Upper lobe of left lung (tissue), 6 donors: ENCODE measurements at regions not wholly inside any gene's neighbourhood (a gene's known extent, or its start where the extent isn't known, plus 50 kb on each side); places are given as distances from the start of the nearest gene placed in this dataset.

Experiments used
- ATAC-seq, 2 donors: fragments of 200-7000 bp; cut with Tn5 transposase; one replicate each; pipeline ENCODE4 v1.9.1; 2022; ENCODE audit warnings: mild to moderate bottlenecking in 2 of 2, moderate library complexity in 2 of 2; ENCODE audit not compliant: low FRiP score in 2 of 2
- DNase-seq, 2 donors: peaks; one replicate each; pipeline ENCODE4 v3.0.0-alpha.2; 2019 to 2020
- H3K27ac ChIP-seq, 4 donors: fragments of 200-600 bp; sonication (generic); one replicate each; pipeline ENCODE4 v1.5.1; 2016 to 2019
- H3K27me3 ChIP-seq, 4 donors: fragments of 200-600 bp; sonication (generic); one replicate each; pipeline ENCODE4 v1.5.1; 2017 to 2019
- H3K36me3 ChIP-seq, 4 donors: fragments of 200-600 bp; sonication (generic); one replicate each; pipeline ENCODE4 v1.5.1; 2016 to 2019
- H3K4me1 ChIP-seq, 4 donors: fragments of 200-600 bp; sonication (generic); one replicate each; pipeline ENCODE4 v1.5.1; 2018 to 2019
- H3K4me3 ChIP-seq, 4 donors: fragments of 200-600 bp; sonication (generic); one replicate each; pipeline ENCODE4 v1.5.1; 2017 to 2019; ENCODE audit warnings: mild to moderate bottlenecking in 2 of 4, moderate library complexity in 1 of 4
- H3K9me3 ChIP-seq, 4 donors: fragments of 200-600 bp; sonication (generic); one replicate each; pipeline ENCODE4 v1.5.1; 2018 to 2019
- EP300 ChIP-seq, 4 donors: sonication (generic); formaldehyde crosslinking; IDR thresholded peaks; one replicate each; pipeline ENCODE4 v1.5.1; 2017; ENCODE audit warnings: antibody characterized with exemption in 4 of 4, control low read depth in 2 of 4
- POLR2A ChIP-seq, 4 donors: fragments of 450-650 bp; IDR thresholded peaks; one replicate each; pipeline ENCODE4 v1.5.1; 2016 to 2017; ENCODE audit warnings: antibody characterized with exemption in 4 of 4, mild to moderate bottlenecking in 2 of 4
- POLR2AphosphoS5 ChIP-seq, 2 donors: sonication (generic); formaldehyde crosslinking; IDR thresholded peaks; one replicate each; pipeline ENCODE4 v1.5.1; 2017; ENCODE audit warnings: antibody characterized with exemption in 2 of 2
- WGBS, 2 donors: methylation state at CpG; one replicate each; pipeline ENCODE4 v1.1.5; 2017 to 2018; 5-methylcytosine and 5-hydroxymethylcytosine counted together
- TF ChIP-seq, protein P1 (sequence below), 6 experiments: fragments of 450-650 bp in 4 of 6; fragments of 200-600 bp in 2 of 6; sonication (generic) in 2 of 6; IDR thresholded peaks; one replicate each; pipeline ENCODE4 v1.5.1; 2016 to 2019; ENCODE audit warnings: antibody characterized with exemption in 6 of 6
- donor health status: DM: no; HTN: no; CAD: no; lungs with moderate emphysema.
- donor health status: DM: no; HTN: yes; CAD: no; lungs with severe emphysema.

- no peak for TF ChIP-seq EP300 (IDR thresholded peaks at IDR 0.05)
- no peak for TF ChIP-seq POLR2AphosphoS5 (IDR thresholded peaks at IDR 0.05)
- TF ChIP-seq, protein P1, sequence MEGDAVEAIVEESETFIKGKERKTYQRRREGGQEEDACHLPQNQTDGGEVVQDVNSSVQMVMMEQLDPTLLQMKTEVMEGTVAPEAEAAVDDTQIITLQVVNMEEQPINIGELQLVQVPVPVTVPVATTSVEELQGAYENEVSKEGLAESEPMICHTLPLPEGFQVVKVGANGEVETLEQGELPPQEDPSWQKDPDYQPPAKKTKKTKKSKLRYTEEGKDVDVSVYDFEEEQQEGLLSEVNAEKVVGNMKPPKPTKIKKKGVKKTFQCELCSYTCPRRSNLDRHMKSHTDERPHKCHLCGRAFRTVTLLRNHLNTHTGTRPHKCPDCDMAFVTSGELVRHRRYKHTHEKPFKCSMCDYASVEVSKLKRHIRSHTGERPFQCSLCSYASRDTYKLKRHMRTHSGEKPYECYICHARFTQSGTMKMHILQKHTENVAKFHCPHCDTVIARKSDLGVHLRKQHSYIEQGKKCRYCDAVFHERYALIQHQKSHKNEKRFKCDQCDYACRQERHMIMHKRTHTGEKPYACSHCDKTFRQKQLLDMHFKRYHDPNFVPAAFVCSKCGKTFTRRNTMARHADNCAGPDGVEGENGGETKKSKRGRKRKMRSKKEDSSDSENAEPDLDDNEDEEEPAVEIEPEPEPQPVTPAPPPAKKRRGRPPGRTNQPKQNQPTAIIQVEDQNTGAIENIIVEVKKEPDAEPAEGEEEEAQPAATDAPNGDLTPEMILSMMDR (IDR thresholded peaks at IDR 0.05), result no peak
- TF ChIP-seq POLR2A (IDR thresholded peaks at IDR 0.05), result no peak
- 72 to 76% methylated on average over 4 of the region's 4 CpGs for WGBS, 2 donors
Measured at GRCh38 chr13:106836186-106836802, 268.4 kb upstream of the ARGLU1 start.

DNA sequence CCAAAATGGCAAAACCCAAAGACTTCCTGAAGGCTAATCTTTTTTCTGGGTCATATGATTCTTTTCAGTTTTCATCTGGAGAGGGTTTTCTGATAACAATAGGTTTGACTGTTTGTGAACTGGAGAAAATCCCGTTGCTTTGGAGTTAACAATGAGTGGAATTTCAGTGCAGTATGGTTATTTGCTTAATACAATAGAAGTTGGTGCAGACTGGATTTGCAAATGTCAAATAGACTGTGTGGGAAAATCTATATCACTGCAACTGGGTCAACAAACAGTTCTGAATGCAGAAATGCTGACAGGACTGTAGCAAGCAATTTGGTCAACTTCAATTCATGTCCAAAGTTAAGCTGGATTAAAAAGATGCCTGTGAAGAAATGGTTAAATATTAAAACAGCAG, 267.5 kb upstream of the ARGLU1 start:
- DNase-seq (no peak), ATAC-seq (no peak)
- Histone ChIP-seq H3K27ac (no peak overlapping the region), H3K4me3 (no peak overlapping the region), H3K9me3 (no peaks in the 10 kb centered on the region), H3K4me1 (no peaks in the 10 kb centered on the region), H3K36me3 (no peaks in the 10 kb centered on the region), H3K27me3 (no peaks in the 10 kb centered on the region)
- TF ChIP-seq, protein P1 (IDR thresholded peaks at IDR 0.05), result no peak
- TF ChIP-seq POLR2A (IDR thresholded peaks at IDR 0.05), result no peak
- no peak for TF ChIP-seq EP300 (IDR thresholded peaks at IDR 0.05)
- 26 to 50% methylated on average over 1 of the region's 1 CpG for WGBS, 2 donors

More at GRCh38 chr13:106836186-106836802, 268.4 kb upstream of the ARGLU1 start:
- H3K4me3 ChIP-seq, result no peak overlapping the region
- DNase-seq (no peak), ATAC-seq (no peak)
- no peaks in the 10 kb centered on the region for H3K36me3 ChIP-seq
- no peaks in the 10 kb centered on the region for H3K27me3 ChIP-seq
- H3K4me1 ChIP-seq, result no peaks in the 10 kb centered on the region
- no peak overlapping the region for H3K27ac ChIP-seq
- H3K9me3 ChIP-seq, result no peaks in the 10 kb centered on the region

DNA sequence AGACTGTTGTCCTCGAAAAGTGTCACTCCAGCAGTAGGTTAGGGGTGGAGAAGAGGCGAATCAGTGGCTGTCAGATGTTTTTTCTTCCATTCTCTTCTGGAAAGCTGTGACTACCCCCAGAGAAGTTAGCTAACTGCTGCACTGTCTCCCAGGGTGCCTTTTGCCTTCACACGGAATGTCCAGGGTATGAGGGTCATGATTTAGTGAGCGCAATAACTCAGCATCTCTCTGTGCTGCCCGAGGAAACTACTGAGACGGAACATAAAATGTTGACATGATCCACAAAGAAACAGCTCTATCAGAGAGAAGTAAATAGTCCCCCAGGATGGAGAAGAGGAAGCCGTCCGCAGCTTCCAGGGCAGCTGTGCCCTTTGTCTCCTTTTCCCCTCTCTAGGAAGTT, 254.0 kb upstream of the ARGLU1 start:
- no peak overlapping the region for H3K27ac ChIP-seq
- WGBS, 2 donors, result 80 to 85% methylated on average over 8 of the region's 8 CpGs
- H3K9me3 ChIP-seq, result peaks cover 0 to 6% (median 0%) of the 10 kb centered on the region in 4 donors
- H3K4me1 ChIP-seq, result no peaks in the 10 kb centered on the region
- no peaks in the 10 kb centered on the region for H3K27me3 ChIP-seq
- DNase-seq (no peak), ATAC-seq (no peak)
- H3K36me3 ChIP-seq, result no peaks in the 10 kb centered on the region
- no peak overlapping the region for H3K4me3 ChIP-seq
- TF ChIP-seq POLR2AphosphoS5 (IDR thresholded peaks at IDR 0.05), result no peak
- TF ChIP-seq EP300 (IDR thresholded peaks at IDR 0.05), result no peak
- no peak for TF ChIP-seq POLR2A (IDR thresholded peaks at IDR 0.05)
- TF ChIP-seq, protein P1 (IDR thresholded peaks at IDR 0.05), result no peak

DNA sequence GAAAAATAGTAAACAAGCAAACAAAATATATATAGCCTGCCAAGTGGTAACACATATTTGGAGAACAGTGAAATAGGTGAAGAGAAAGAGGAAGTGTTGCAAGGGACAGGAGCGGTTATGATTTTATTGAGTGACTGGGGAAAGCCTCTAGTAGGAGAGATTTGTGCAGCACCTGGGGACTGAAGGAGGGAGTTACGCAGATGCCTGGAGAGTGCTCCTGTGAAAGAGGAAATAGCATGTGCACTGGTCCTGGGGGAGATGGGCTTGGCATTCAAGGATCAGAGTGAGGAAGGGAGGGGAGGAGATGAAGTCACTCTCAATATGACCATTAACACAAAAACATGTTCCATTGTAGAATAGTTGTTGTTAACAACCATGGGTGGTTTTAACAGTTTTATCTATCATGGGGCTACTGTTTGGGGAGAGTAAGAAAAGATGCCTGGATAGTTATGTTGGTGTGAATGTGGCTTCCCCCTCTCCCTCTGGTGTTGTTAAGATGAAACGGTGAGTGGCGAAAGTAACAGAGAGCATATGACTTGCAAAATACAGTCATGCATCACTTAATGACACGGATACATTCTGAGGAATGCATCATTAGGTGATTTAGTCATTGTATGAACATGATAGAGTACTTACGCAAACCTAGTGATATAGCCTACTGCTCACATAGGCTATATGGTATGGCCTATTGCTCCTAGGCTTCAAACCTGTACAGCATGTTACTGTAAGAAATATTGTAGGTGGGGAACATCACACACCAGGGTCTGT, 251.7 kb upstream of the ARGLU1 start:
- no peak for DNase-seq
- TF ChIP-seq, protein P1 (IDR thresholded peaks at IDR 0.05), result no peak
- TF ChIP-seq POLR2A (IDR thresholded peaks at IDR 0.05) (no peak), EP300 (IDR thresholded peaks at IDR 0.05) (no peak), POLR2AphosphoS5 (IDR thresholded peaks at IDR 0.05) (no peak)
- Histone ChIP-seq H3K4me1 (no peaks in the 10 kb centered on the region), H3K9me3 (no peaks in the 10 kb centered on the region), H3K36me3 (no peaks in the 10 kb centered on the region), H3K4me3 (no peak overlapping the region), H3K27ac (no peak overlapping the region), H3K27me3 (no peaks in the 10 kb centered on the region)
- ATAC-seq, result no peak
- WGBS, 2 donors, result 88 to 89% methylated on average over 6 of the region's 6 CpGs
